ENCODE measurements at regions not wholly inside any gene's neighbourhood (a gene's known extent, or its start where the extent isn't known, plus 50 kb on each side); places are given as distances from the start of the nearest gene placed in this dataset.

GRCh38 chr11:116690611-116691010, 82.2 kb downstream of the BUD13 start:
- Histone ChIP-seq H3K36me3 (ENCODE audit: insufficient read depth, low read length) (no peaks in the 10 kb centered on the region), H3K27me3 (ENCODE audit: insufficient read depth, low read depth, low read length) (no peaks in the 10 kb centered on the region), H3K4me2 (ENCODE audit: low read length) (no peak overlapping the region), H2AFZ (ENCODE audit: low read depth, low read length) (no peak overlapping the region), H3K4me3 (ENCODE audit: low read length) (no peak overlapping the region), H3K9me2 (ENCODE audit: insufficient read depth, low read length) (no peaks in the 10 kb centered on the region), H3K27ac (ENCODE audit: low read length) (no peak overlapping the region), H3F3A (ENCODE audit: insufficient read depth, low read length, poor library complexity, severe bottlenecking) (no peaks in the 10 kb centered on the region), H3K79me2 (replicated peaks; ENCODE audit: insufficient read depth, low read length) (no peaks in the 10 kb centered on the region), H3K9me3 (ENCODE audit: low read length) (no peaks in the 10 kb centered on the region), H3K9ac (ENCODE audit: low read length) (no peak overlapping the region), H4K20me1 (ENCODE audit: insufficient read depth) (no peaks in the 10 kb centered on the region)
- no peak for TF ChIP-seq MXI1 (conservative IDR thresholded peaks at IDR 0.05; ENCODE audit: poor library complexity, severe bottlenecking)
- TF ChIP-seq EZH2 (IDR thresholded peaks at IDR 0.05; ENCODE audit: borderline replicate concordance, insufficient read depth, low read length, poor library complexity, severe bottlenecking): no peak
- TF ChIP-seq RAD21 (conservative IDR thresholded peaks at IDR 0.05): no peak

- H3K9ac ChIP-seq (ENCODE audit: low read length): no peak overlapping the region
- no peaks in the 10 kb centered on the region for H3K79me2 ChIP-seq (replicated peaks; ENCODE audit: insufficient read depth, low read length)
Observed at GRCh38 chr11:116689413-116690127, 83.2 kb downstream of the BUD13 start.

More at GRCh38 chr11:116689413-116690127, 83.2 kb downstream of the BUD13 start:
- Histone ChIP-seq H4K20me1 (ENCODE audit: insufficient read depth) (no peaks in the 10 kb centered on the region), H3K4me2 (ENCODE audit: low read length) (no peak overlapping the region), H3K4me3 (ENCODE audit: low read length) (no peak overlapping the region), H3F3A (ENCODE audit: insufficient read depth, low read length, poor library complexity, severe bottlenecking) (no peaks in the 10 kb centered on the region), H3K36me3 (ENCODE audit: insufficient read depth, low read length) (no peaks in the 10 kb centered on the region), H3K27me3 (ENCODE audit: insufficient read depth, low read depth, low read length) (no peaks in the 10 kb centered on the region), H3K9me2 (ENCODE audit: insufficient read depth, low read length) (no peaks in the 10 kb centered on the region), H2AFZ (ENCODE audit: low read depth, low read length) (no peak overlapping the region), H3K9me3 (ENCODE audit: low read length) (no peaks in the 10 kb centered on the region), H3K27ac (ENCODE audit: low read length) (no peak overlapping the region)
- TF ChIP-seq POLR2AphosphoS5 (IDR thresholded peaks at IDR 0.05) (no peak), REST (IDR thresholded peaks at IDR 0.05; ENCODE audit: borderline replicate concordance) (no peak), EZH2 (IDR thresholded peaks at IDR 0.05; ENCODE audit: borderline replicate concordance, insufficient read depth, low read length, poor library complexity, severe bottlenecking) (no peak), EP300 (conservative IDR thresholded peaks at IDR 0.05; ENCODE audit: poor library complexity, severe bottlenecking) (no peak), CTCF (IDR thresholded peaks at IDR 0.05; ENCODE audit: poor library complexity, severe bottlenecking) (no peak), SMC3 (conservative IDR thresholded peaks at IDR 0.05; ENCODE audit: poor library complexity) (no peak), TAF1 (IDR thresholded peaks at IDR 0.05; ENCODE audit: low read depth) (no peak), RAD21 (conservative IDR thresholded peaks at IDR 0.05) (no peak), MXI1 (conservative IDR thresholded peaks at IDR 0.05; ENCODE audit: poor library complexity, severe bottlenecking) (no peak)

Data from neural cell (in vitro differentiated cells).